SK-N-SH (cell line): ENCODE measurements at regions not wholly inside any gene's neighbourhood (a gene's known extent, or its start where the extent isn't known, plus 50 kb on each side); places are given as distances from the start of the nearest gene placed in this dataset.

Experiments
- CTCF ChIA-PET: fragments of 300-600, 350-600 bp; formaldehyde crosslinking; extraction: SDS; loops from one replicate; lab custom pipeline; 2021; lab: Yijun Ruan, JAX
- POLR2A ChIA-PET: fragments of 350-600 bp; sonication (Branson Sonifier 250); formaldehyde crosslinking; extraction: SDS; loops from one replicate; lab custom pipeline; 2020; ENCODE audit warnings: antibody characterized with exemption, inconsistent platforms; lab: Yijun Ruan, JAX
- DNase-seq: peaks from one replicate; pipeline ENCODE4 v3.0.0; 2012
- H2AFZ ChIP-seq: fragments of 200-600 bp; sonication (generic); 2 replicates; pipeline ENCODE4 v1.8.1; 2016; ENCODE audit warnings: antibody characterized with exemption, mild to moderate bottlenecking, low read depth
- H3F3A ChIP-seq: fragments of 200-600 bp; sonication (generic); replicated peaks from 2 replicates; pipeline ENCODE3; 2016; ENCODE audit warnings: antibody characterized with exemption, mild to moderate bottlenecking; ENCODE audit not compliant: insufficient read depth
- H3K27ac ChIP-seq, 2 experiments: fragments of 200-500 bp in 1 of 2; fragments of 200-600 bp in 1 of 2; sonication (Bioruptor generic) in 1 of 2; sonication (generic), shearing (Covaris generic) in 1 of 2; 2 replicates each; pipeline versions ENCODE4 v1.5.1 to v1.6.1; 2014 to 2016; ENCODE audit warnings: low read depth in 2 of 2, inconsistent platforms in 1 of 2, low read length in 1 of 2, mild to moderate bottlenecking in 1 of 2, mixed read lengths in 1 of 2
- H3K27me3 ChIP-seq: fragments of 200-600 bp; sonication (generic), shearing (Covaris generic); 2 replicates; pipeline ENCODE4 v1.6.1; 2016; ENCODE audit warnings: mixed run types; ENCODE audit not compliant: insufficient read depth
- H3K36me3 ChIP-seq, 2 experiments: fragments of 200-500 bp in 1 of 2; fragments of 200-600 bp in 1 of 2; sonication (Bioruptor generic) in 1 of 2; sonication (generic) in 1 of 2; replicated peaks in 1 of 2; 2 replicates each; pipeline versions ENCODE3 to v1.5.1; 2014 to 2016; ENCODE audit warnings: low read length in 1 of 2, mild to moderate bottlenecking in 1 of 2; ENCODE audit not compliant: insufficient read depth in 2 of 2, control insufficient read depth in 1 of 2
- H3K4me1 ChIP-seq, 2 experiments: fragments of 200-500 bp in 1 of 2; fragments of 200-600 bp in 1 of 2; sonication (Bioruptor generic) in 1 of 2; sonication (generic), shearing (Covaris generic) in 1 of 2; 2 replicates each; pipeline versions ENCODE4 v1.5.1 to v1.6.1; 2014 to 2016; ENCODE audit warnings: low read depth in 1 of 2, low read length in 1 of 2, mixed run types in 1 of 2; ENCODE audit not compliant: insufficient read depth in 2 of 2, control insufficient read depth in 1 of 2
- H3K4me2 ChIP-seq: fragments of 200-600 bp; sonication (generic), shearing (Covaris generic); 2 replicates; pipeline ENCODE4 v1.6.1; 2017; ENCODE audit warnings: mixed run types
- H3K4me3 ChIP-seq, 2 experiments: fragments of 200-500 bp in 1 of 2; fragments of 200-600 bp in 1 of 2; sonication (Bioruptor generic) in 1 of 2; sonication (generic), shearing (Covaris generic) in 1 of 2; 2 replicates each; pipeline versions ENCODE4 v1.5.1 to v1.8.1; 2014 to 2016; ENCODE audit warnings: low read depth in 2 of 2, inconsistent platforms in 1 of 2, low read length in 1 of 2, mild to moderate bottlenecking in 1 of 2, mixed read lengths in 1 of 2, moderate library complexity in 1 of 2
- H3K79me2 ChIP-seq: fragments of 200-600 bp; sonication (generic); 2 replicates; pipeline ENCODE4 v1.8.1; 2017; ENCODE audit warnings: mild to moderate bottlenecking; ENCODE audit not compliant: insufficient read depth
- H3K9ac ChIP-seq: fragments of 200-600 bp; sonication (generic); 2 replicates; pipeline ENCODE4 v1.6.1; 2017; ENCODE audit warnings: mixed run types
- H3K9me2 ChIP-seq: fragments of 200-600 bp; sonication (generic); 2 replicates; pipeline ENCODE4 v1.6.1; 2017; ENCODE audit warnings: mixed run types
- H3K9me3 ChIP-seq: fragments of 200-600 bp; sonication (generic); 2 replicates; pipeline ENCODE4 v1.6.1; 2017; ENCODE audit warnings: mixed run types, mild to moderate bottlenecking, moderate library complexity
- H4K20me1 ChIP-seq: fragments of 200-600 bp; sonication (generic); 2 replicates; pipeline ENCODE4 v1.6.1; 2017; ENCODE audit warnings: mild to moderate bottlenecking, mixed run types; ENCODE audit not compliant: insufficient read depth
- ELF1 ChIP-seq: IDR thresholded peaks from 2 replicates; pipeline ENCODE4 v1.4.0; 2012
- EZH2phosphoT487 ChIP-seq: fragments of 200-600 bp; sonication (generic); IDR thresholded peaks from 2 replicates; pipeline ENCODE4 v1.6.1; 2017; ENCODE audit warnings: low read depth, mixed run types, mild to moderate bottlenecking, antibody characterized with exemption, moderate library complexity, borderline replicate concordance
- GABPA ChIP-seq: IDR thresholded peaks from 2 replicates; pipeline ENCODE4 v1.4.0; 2012; ENCODE audit warnings: low read depth, mild to moderate bottlenecking
- GATA2 ChIP-seq: sonication (generic); formaldehyde crosslinking; IDR thresholded peaks from 2 replicates; pipeline ENCODE4 v1.5.0; 2020; ENCODE audit warnings: mild to moderate bottlenecking, missing genetic modification reagents
- MEF2A ChIP-seq: IDR thresholded peaks from 2 replicates; pipeline ENCODE4 v1.4.0; 2012; ENCODE audit warnings: low read depth, borderline replicate concordance
- MXI1 ChIP-seq: IDR thresholded peaks from 2 replicates; pipeline ENCODE4 v1.6.1; 2012; ENCODE audit warnings: mild to moderate bottlenecking, low read depth, low read length, improper control_type of control experiment
- NRF1 ChIP-seq: IDR thresholded peaks from 2 replicates; pipeline ENCODE4 v1.6.1; 2012; ENCODE audit warnings: low read depth, mild to moderate bottlenecking, low read length
- PBX3 ChIP-seq: IDR thresholded peaks from 2 replicates; pipeline ENCODE4; 2012
- RAD21 ChIP-seq: IDR thresholded peaks from 2 replicates; pipeline ENCODE4 v1.6.1; 2012; ENCODE audit warnings: mild to moderate bottlenecking, low read length
- RFX5 ChIP-seq: IDR thresholded peaks from 2 replicates; pipeline ENCODE4 v1.6.1; 2012; ENCODE audit warnings: mild to moderate bottlenecking, improper control_type of control experiment, low read length
- SMC3 ChIP-seq: IDR thresholded peaks from 2 replicates; pipeline ENCODE4 v1.6.1; 2012; ENCODE audit warnings: low read depth, low read length, improper control_type of control experiment
- TAF1 ChIP-seq: IDR thresholded peaks from 2 replicates; pipeline ENCODE4 v1.6.1; 2012; ENCODE audit warnings: low read depth, mild to moderate bottlenecking, low read length, moderate library complexity, borderline replicate concordance
- USF1 ChIP-seq: IDR thresholded peaks from 2 replicates; pipeline ENCODE4 v1.4.0; 2012; ENCODE audit warnings: low read depth, borderline replicate concordance
- ZBTB33 ChIP-seq: IDR thresholded peaks from 2 replicates; pipeline ENCODE4 v1.4.0; 2012; ENCODE audit warnings: low read depth, borderline replicate concordance
- WGBS: methylation state at CpG from one replicate; pipeline ENCODE4 v1.1.6; 2017; ENCODE audit warnings: low lambda C conversion rate; 5-methylcytosine and 5-hydroxymethylcytosine counted together
- TF ChIP-seq, protein P1 (sequence below): fragments of 150-350 bp; IDR thresholded peaks from 2 replicates; pipeline ENCODE4 v1.6.1; 2017; ENCODE audit warnings: antibody characterized with exemption, low read length, low read depth, borderline replicate concordance
- TF ChIP-seq, protein P2 (sequence below): IDR thresholded peaks from 2 replicates; pipeline ENCODE4 v1.4.0; 2012; ENCODE audit warnings: low read depth
- TF ChIP-seq, protein P3 (sequence below): fragments of 150-350 bp; IDR thresholded peaks from 2 replicates; pipeline ENCODE4 v1.6.1; 2016; ENCODE audit warnings: mild to moderate bottlenecking, low read depth, low read length

GRCh38 chr15:92779874-92780273 lies 120.2 kb upstream of the CHD2 start:
- H4K20me1 ChIP-seq: no peaks in the 10 kb centered on the region
- no peaks in the 10 kb centered on the region for H3K79me2 ChIP-seq
- TF ChIP-seq, protein P1, sequence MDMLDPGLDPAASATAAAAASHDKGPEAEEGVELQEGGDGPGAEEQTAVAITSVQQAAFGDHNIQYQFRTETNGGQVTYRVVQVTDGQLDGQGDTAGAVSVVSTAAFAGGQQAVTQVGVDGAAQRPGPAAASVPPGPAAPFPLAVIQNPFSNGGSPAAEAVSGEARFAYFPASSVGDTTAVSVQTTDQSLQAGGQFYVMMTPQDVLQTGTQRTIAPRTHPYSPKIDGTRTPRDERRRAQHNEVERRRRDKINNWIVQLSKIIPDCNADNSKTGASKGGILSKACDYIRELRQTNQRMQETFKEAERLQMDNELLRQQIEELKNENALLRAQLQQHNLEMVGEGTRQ: no peak
- TF ChIP-seq NRF1 (no peak), MXI1 (no peak), PBX3 (no peak), USF1 (no peak), ELF1 (no peak), RAD21 (no peak), GATA2 (CRISPR knock-in tag) (no peak), EZH2phosphoT487 (no peak), RFX5 (no peak), ZBTB33 (no peak), SMC3 (no peak), TAF1 (no peak), MEF2A (no peak), GABPA (no peak)
- TF ChIP-seq, protein P2, sequence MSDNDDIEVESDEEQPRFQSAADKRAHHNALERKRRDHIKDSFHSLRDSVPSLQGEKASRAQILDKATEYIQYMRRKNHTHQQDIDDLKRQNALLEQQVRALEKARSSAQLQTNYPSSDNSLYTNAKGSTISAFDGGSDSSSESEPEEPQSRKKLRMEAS: no peak
- TF ChIP-seq, protein P3, sequence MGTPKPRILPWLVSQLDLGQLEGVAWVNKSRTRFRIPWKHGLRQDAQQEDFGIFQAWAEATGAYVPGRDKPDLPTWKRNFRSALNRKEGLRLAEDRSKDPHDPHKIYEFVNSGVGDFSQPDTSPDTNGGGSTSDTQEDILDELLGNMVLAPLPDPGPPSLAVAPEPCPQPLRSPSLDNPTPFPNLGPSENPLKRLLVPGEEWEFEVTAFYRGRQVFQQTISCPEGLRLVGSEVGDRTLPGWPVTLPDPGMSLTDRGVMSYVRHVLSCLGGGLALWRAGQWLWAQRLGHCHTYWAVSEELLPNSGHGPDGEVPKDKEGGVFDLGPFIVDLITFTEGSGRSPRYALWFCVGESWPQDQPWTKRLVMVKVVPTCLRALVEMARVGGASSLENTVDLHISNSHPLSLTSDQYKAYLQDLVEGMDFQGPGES: no peak
- no peak for DNase-seq
- no peaks in the 10 kb centered on the region for H3K36me3 ChIP-seq
- H3F3A ChIP-seq: no peaks in the 10 kb centered on the region
- no peak overlapping the region for H3K9ac ChIP-seq
- no peak overlapping the region for H2AFZ ChIP-seq
- H3K9me2 ChIP-seq: no peaks in the 10 kb centered on the region
- WGBS: 23% methylated on average over 1 of the region's 1 CpG
- no peaks in the 10 kb centered on the region for H3K27me3 ChIP-seq
- CTCF ChIA-PET: interaction anchor here (0.9 to 1.4 kb wide), 2 partner anchors 10 to 18 kb away, joined by 3 read pairs; no protein-coding TSS in a partner anchor
- no peaks in the 10 kb centered on the region for H3K4me1 ChIP-seq
- POLR2A ChIA-PET: no interaction called here
- no peak overlapping the region for H3K27ac ChIP-seq
- H3K4me2 ChIP-seq: no peak overlapping the region
- H3K9me3 ChIP-seq: 0 out of 2 replicates have a peak, but pooled peaks cover 3% of the 10 kb centered on the region
- H3K4me3 ChIP-seq: no peak overlapping the region
